MM.1S (cell line): ENCODE measurements at regions not wholly inside any gene's neighbourhood (a gene's known extent, or its start where the extent isn't known, plus 50 kb on each side); places are given as distances from the start of the nearest gene placed in this dataset.

Source experiments
- CTCF ChIP-seq: fragments of 300-600 bp; sonication (generic); IDR thresholded peaks from 2 replicates; pipeline ENCODE4 v1.5.1; 2016; ENCODE audit warnings: antibody characterized with exemption, low read length, mixed read lengths
- EZH2 ChIP-seq: fragments of 300-600 bp; sonication (generic); optimal IDR thresholded peaks from 2 replicates; pipeline ENCODE3; 2017; ENCODE audit warnings: low read depth, mild to moderate bottlenecking, antibody characterized with exemption, low read length, mixed read lengths
- EZH2phosphoT487 ChIP-seq: fragments of 300-600 bp; sonication (generic); IDR thresholded peaks from 2 replicates; pipeline ENCODE4 v1.6.1; 2018; ENCODE audit warnings: antibody characterized with exemption, low read length

- TF ChIP-seq EZH2 (no peak), CTCF (no peak), EZH2phosphoT487 (no peak)
Measured at GRCh38 chr2:215722125-215722524, 286.3 kb upstream of the FN1 start.
